Memory B cell (primary cell): ENCODE measurements at regions not wholly inside any gene's neighbourhood (a gene's known extent, or its start where the extent isn't known, plus 50 kb on each side); places are given as distances from the start of the nearest gene placed in this dataset.
"Not testable (repeated sequence)": the region's sequence is repeated elsewhere in the genome, so short reads cannot be mapped to it uniquely, and the experiment has no call there.

Experiments used
- ATAC-seq: fragments of 150-1000 bp; cut with Tn5 transposase; 2 replicates; pipeline ENCODE4 v1.10.0; 2021; ENCODE audit warnings: low read depth, mild to moderate bottlenecking, moderate library complexity
- DNase-seq, 2 donors: peaks; one replicate each; pipeline ENCODE4 v3.0.0; 2022; ENCODE audit warnings: low spot score in 2 of 2
- H3K27ac Mint-ChIP-seq: one replicate; pipeline ENCODE4 v1.8.0; 2022; ENCODE audit warnings: mild to moderate bottlenecking, moderate library complexity, mixed read lengths
- H3K27me3 Mint-ChIP-seq: one replicate; pipeline ENCODE4 v1.8.0; 2022; ENCODE audit warnings: mixed read lengths
- H3K36me3 Mint-ChIP-seq: one replicate; pipeline ENCODE4 v1.8.0; 2022; ENCODE audit warnings: mild to moderate bottlenecking, mixed read lengths
- H3K4me1 Mint-ChIP-seq: one replicate; pipeline ENCODE4 v1.8.0; 2022; ENCODE audit warnings: mixed read lengths
- H3K4me3 Mint-ChIP-seq: one replicate; pipeline ENCODE4 v1.8.0; 2022; ENCODE audit warnings: mild to moderate bottlenecking, moderate library complexity, mixed read lengths
- H3K9me3 Mint-ChIP-seq: one replicate; pipeline ENCODE4 v1.8.0; 2022; ENCODE audit warnings: mixed read lengths

- Mint-ChIP-seq H3K9me3 (no peaks in the 10 kb centered on the region), H3K4me1 (no peaks in the 10 kb centered on the region), H3K36me3 (no peaks in the 10 kb centered on the region), H3K27ac (no peak overlapping the region), H3K27me3 (no peaks in the 10 kb centered on the region), H3K4me3 (no peak overlapping the region)
- no peak for ATAC-seq
- DNase-seq: no peak
Measured at GRCh38 chr7:10412422-10413019, 561.2 kb upstream of the PHF14 start.

GRCh38 chr7:10418985-10419384 is 554.7 kb upstream of the PHF14 start:
- ATAC-seq (no peak), DNase-seq (no peak)
- no peak overlapping the region for H3K4me3 Mint-ChIP-seq
- no peaks in the 10 kb centered on the region for H3K9me3 Mint-ChIP-seq
- H3K27ac Mint-ChIP-seq: no peak overlapping the region
- H3K4me1 Mint-ChIP-seq: no peaks in the 10 kb centered on the region
- no peaks in the 10 kb centered on the region for H3K27me3 Mint-ChIP-seq
- H3K36me3 Mint-ChIP-seq: no peaks in the 10 kb centered on the region

GRCh38 chr7:10429031-10429430 is 544.6 kb upstream of the PHF14 start:
- H3K4me3 Mint-ChIP-seq: no peak overlapping the region
- peaks cover 4% of the 10 kb centered on the region for H3K9me3 Mint-ChIP-seq
- no peaks in the 10 kb centered on the region for H3K4me1 Mint-ChIP-seq
- no peak for ATAC-seq
- no peak overlapping the region for H3K27ac Mint-ChIP-seq
- no peaks in the 10 kb centered on the region for H3K36me3 Mint-ChIP-seq
- no peaks in the 10 kb centered on the region for H3K27me3 Mint-ChIP-seq
- no peak for DNase-seq

GRCh38 chr7:10429511-10429910 is 544.2 kb upstream of the PHF14 start:
- H3K36me3 Mint-ChIP-seq: no peaks in the 10 kb centered on the region
- no peaks in the 10 kb centered on the region for H3K4me1 Mint-ChIP-seq
- no peak overlapping the region for H3K4me3 Mint-ChIP-seq
- no peaks in the 10 kb centered on the region for H3K27me3 Mint-ChIP-seq
- DNase-seq (no peak), ATAC-seq (no peak)
- H3K27ac Mint-ChIP-seq: no peak overlapping the region
- H3K9me3 Mint-ChIP-seq: peaks cover 4% of the 10 kb centered on the region

- no peak for ATAC-seq
Measured at GRCh38 chr7:10436302-10436701, 537.4 kb upstream of the PHF14 start.

GRCh38 chr7:10439027-10439426 is 534.6 kb upstream of the PHF14 start:
- DNase-seq: no peak
- H3K36me3 Mint-ChIP-seq: no peaks in the 10 kb centered on the region
- no peak overlapping the region for H3K27ac Mint-ChIP-seq
- H3K27me3 Mint-ChIP-seq: no peaks in the 10 kb centered on the region
- no peaks in the 10 kb centered on the region for H3K4me1 Mint-ChIP-seq
- peaks cover 9% of the 10 kb centered on the region for H3K9me3 Mint-ChIP-seq
- H3K4me3 Mint-ChIP-seq: no peak overlapping the region
- no peak for ATAC-seq

More at GRCh38 chr7:10436302-10436701, 537.4 kb upstream of the PHF14 start:
- DNase-seq: no peak
- Mint-ChIP-seq H3K4me1 (no peaks in the 10 kb centered on the region), H3K27ac (no peak overlapping the region), H3K36me3 (no peaks in the 10 kb centered on the region), H3K4me3 (no peak overlapping the region), H3K9me3 (peaks cover 3% of the 10 kb centered on the region), H3K27me3 (no peaks in the 10 kb centered on the region)

DNA sequence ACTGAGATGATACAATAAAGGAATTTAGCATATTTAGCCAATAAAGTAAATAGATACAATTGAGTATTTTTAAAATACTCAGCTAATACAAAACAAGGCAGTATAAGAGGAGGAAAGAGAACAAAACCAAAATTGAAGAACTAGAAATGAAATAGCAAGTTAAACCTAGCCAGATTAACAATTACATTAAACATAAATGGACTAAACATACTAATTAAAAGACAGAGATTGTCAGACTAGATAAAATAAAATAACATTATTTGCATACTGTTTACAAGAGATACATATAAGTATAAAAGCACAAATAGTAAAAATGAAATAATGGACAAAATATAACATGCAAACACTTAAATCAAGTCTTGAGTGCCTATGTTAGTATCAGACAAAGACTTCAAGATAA is 517.7 kb upstream of the PHF14 start:
- ATAC-seq (no peak), DNase-seq (no peak)
- H3K27ac Mint-ChIP-seq: no peak overlapping the region
- no peaks in the 10 kb centered on the region for H3K4me1 Mint-ChIP-seq
- no peak overlapping the region for H3K4me3 Mint-ChIP-seq
- H3K27me3 Mint-ChIP-seq: no peaks in the 10 kb centered on the region
- peaks cover 9% of the 10 kb centered on the region for H3K9me3 Mint-ChIP-seq
- no peaks in the 10 kb centered on the region for H3K36me3 Mint-ChIP-seq

DNA sequence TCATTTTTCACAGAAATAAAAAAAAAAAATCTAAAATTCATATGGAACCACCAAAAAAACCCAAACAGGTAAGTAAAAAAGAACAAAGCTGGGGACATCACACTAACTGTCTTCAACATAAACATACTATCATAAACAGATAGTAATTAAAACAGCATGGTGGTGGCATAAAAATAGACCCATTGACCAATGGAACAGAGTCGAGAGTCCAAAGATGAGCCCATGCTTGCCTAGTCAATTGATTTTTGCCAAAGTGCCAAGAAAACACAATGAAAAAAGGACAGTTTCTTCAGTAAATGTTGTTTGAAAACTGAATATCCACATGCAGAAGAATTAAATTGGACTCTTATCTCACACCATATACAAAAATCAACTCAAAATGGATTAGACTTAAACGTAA is 513.2 kb upstream of the PHF14 start:
- Mint-ChIP-seq H3K4me1 (no peaks in the 10 kb centered on the region), H3K4me3 (no peak overlapping the region), H3K27ac (no peak overlapping the region), H3K27me3 (no peaks in the 10 kb centered on the region), H3K36me3 (no peaks in the 10 kb centered on the region), H3K9me3 (peaks cover 6% of the 10 kb centered on the region)
- DNase-seq (no peak), ATAC-seq (no peak)

DNA sequence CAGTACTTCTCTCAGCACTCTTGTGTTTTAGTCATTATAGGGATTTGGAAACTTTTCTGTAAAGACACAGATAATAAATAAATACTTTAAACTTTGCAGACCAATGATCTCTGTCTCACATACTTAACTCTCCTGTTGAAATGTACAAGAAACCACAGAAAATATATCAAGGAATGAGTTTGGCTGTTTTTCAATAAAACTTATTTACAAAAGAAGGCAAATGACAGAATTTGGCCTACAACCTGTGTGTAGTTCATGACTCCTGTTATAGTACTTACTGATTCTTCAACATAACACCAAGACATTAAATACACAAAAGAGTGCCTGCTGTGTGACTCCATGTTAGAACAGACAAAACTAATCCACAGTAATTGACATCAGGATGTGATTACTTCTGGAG is 510.0 kb upstream of the PHF14 start:
- H3K4me1 Mint-ChIP-seq: no peaks in the 10 kb centered on the region
- H3K4me3 Mint-ChIP-seq: no peak overlapping the region
- ATAC-seq: no peak
- no peak overlapping the region for H3K27ac Mint-ChIP-seq
- no peak for DNase-seq
- no peaks in the 10 kb centered on the region for H3K27me3 Mint-ChIP-seq
- no peaks in the 10 kb centered on the region for H3K36me3 Mint-ChIP-seq
- H3K9me3 Mint-ChIP-seq: peaks cover 1% of the 10 kb centered on the region

DNA sequence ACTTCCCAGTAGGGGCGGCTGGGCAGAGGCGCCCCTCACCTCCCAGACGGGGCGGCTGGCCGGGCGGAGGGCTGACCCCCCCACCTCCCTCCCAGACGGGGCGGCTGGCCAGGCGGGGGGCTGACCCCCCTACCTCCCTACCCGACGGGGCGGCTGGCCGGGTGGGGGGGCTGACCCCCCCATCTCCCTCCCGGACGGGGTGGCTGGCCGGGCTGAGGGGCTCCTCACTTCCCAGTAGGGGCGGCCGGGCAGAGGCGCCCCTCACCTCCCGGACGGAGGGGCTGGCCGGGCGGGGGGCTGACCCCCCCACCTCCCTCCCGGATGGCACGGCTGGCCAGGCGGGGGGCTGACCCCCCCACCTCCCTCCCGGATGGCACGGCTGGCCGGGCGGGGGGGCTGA is 508.1 kb upstream of the PHF14 start:
- not testable (repeated sequence) for DNase-seq, H3K9me3 Mint-ChIP-seq, H3K27ac Mint-ChIP-seq, H3K4me3 Mint-ChIP-seq, H3K27me3 Mint-ChIP-seq, ATAC-seq, H3K4me1 Mint-ChIP-seq, H3K36me3 Mint-ChIP-seq

GRCh38 chr7:10468908-10469307 is 504.8 kb upstream of the PHF14 start:
- no peaks in the 10 kb centered on the region for H3K9me3 Mint-ChIP-seq
- H3K36me3 Mint-ChIP-seq: no peaks in the 10 kb centered on the region
- no peak overlapping the region for H3K27ac Mint-ChIP-seq
- ATAC-seq (no peak), DNase-seq (no peak)
- H3K4me3 Mint-ChIP-seq: no peak overlapping the region
- H3K27me3 Mint-ChIP-seq: no peaks in the 10 kb centered on the region
- no peaks in the 10 kb centered on the region for H3K4me1 Mint-ChIP-seq

DNA sequence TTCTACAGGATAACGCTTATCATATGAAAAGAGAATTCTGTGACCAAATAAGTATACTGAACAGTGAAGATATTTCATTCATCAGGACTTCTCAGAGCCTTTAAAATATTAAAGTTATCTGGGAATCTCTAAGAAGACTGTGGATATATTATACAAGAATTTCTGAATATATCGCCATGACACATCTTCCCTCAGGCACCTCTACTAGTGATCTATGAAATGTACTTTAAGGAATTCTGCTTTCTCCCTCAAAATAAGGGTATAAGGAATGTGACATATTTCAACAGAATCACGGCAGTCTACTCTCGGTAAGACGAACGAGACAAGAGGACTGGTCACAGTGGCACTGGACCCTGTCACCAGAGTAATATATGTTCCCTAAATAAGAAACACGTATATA is 504.2 kb upstream of the PHF14 start:
- H3K36me3 Mint-ChIP-seq: no peaks in the 10 kb centered on the region
- H3K27ac Mint-ChIP-seq: no peak overlapping the region
- no peaks in the 10 kb centered on the region for H3K27me3 Mint-ChIP-seq
- no peak overlapping the region for H3K4me3 Mint-ChIP-seq
- DNase-seq: no peak
- H3K4me1 Mint-ChIP-seq: no peaks in the 10 kb centered on the region
- H3K9me3 Mint-ChIP-seq: no peaks in the 10 kb centered on the region
- no peak for ATAC-seq

DNA sequence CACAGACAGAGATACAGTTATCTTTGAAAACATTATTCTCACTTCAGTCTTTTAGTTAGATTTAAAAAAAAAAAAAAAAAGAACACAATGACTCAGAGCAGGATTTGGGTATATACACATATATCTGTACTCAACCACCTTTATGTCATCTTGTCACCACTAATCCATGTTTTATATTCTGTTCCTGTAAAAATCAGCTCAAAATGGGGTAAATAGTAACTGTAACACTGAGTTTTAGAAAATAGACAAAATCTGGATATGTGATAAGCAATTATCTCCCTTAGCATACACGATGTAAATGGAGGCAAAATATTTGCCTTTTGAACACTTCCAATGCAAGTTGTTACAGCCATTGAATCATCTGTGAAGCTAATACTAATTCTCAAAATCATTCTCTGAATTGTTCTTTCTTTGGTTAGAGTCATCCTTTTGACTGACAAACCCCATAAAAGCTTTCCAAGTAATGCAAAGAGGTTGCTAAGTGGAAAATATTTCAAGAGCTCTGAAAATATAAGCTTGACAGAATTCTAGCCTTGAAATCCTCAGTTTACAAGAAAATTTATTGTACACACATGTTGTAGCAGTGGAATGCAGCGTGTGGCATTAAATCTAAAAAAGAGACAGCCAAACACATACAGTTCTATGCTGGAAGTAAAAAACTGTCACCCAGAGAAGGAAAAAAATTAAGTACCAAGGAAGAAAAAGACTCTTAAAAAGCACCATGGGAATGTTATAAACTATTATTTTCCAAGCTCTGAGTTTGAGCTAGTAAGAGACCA is 502.2 kb upstream of the PHF14 start:
- ATAC-seq: no peak
- Mint-ChIP-seq H3K36me3 (no peaks in the 10 kb centered on the region), H3K4me1 (no peaks in the 10 kb centered on the region), H3K4me3 (no peak overlapping the region), H3K27ac (no peak overlapping the region), H3K27me3 (no peaks in the 10 kb centered on the region), H3K9me3 (no peaks in the 10 kb centered on the region)
- DNase-seq: no peak

DNA sequence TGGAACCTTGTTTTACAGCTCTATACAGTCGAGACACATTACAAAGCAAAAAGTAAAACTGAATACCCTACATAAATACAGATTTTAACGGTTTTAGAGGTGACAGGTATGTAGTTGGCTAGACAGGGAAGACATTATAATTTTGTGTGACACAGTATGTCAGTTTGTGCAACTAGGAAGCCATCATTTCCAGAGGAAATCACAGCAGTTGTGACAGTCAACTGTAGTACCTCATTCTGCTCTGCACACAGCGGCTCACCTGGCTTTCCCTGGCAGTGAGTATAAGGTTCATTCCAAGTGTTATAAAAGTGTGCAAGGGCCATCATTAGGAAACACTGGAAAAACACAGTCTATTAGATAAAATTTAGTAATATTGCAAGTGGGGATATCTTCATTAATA is 501.6 kb upstream of the PHF14 start:
- Mint-ChIP-seq H3K4me1 (no peaks in the 10 kb centered on the region), H3K4me3 (no peak overlapping the region), H3K9me3 (no peaks in the 10 kb centered on the region), H3K27me3 (no peaks in the 10 kb centered on the region), H3K27ac (no peak overlapping the region), H3K36me3 (no peaks in the 10 kb centered on the region)
- ATAC-seq (no peak), DNase-seq (no peak)

DNA sequence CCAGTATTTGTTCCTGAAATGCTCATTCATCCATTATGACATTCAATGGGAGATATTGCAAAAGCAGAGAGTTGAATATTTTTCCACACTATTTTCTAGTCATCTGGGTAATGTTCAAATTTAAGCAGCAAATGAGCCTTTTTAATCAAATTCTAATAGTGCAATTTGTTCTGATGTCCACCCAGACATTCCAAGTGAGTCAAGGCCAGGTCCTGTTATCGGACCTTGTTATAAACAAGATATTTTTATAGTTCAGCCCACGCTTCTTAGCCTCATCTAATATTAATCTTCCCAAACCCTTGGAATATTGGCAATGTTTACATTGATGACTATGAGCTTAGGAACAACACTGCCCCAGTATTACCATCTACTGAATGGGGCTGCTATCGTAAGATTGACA is 500.1 kb upstream of the PHF14 start:
- Mint-ChIP-seq H3K4me3 (no peak overlapping the region), H3K36me3 (no peaks in the 10 kb centered on the region), H3K27ac (no peak overlapping the region), H3K27me3 (no peaks in the 10 kb centered on the region), H3K4me1 (no peaks in the 10 kb centered on the region), H3K9me3 (no peaks in the 10 kb centered on the region)
- DNase-seq (no peak), ATAC-seq (no peak)
